Upper lobe of left lung (tissue), 4 donors: ENCODE measurements at regions not wholly inside any gene's neighbourhood (a gene's known extent, or its start where the extent isn't known, plus 50 kb on each side); places are given as distances from the start of the nearest gene placed in this dataset.

ENCODE experiments used
- CTCF ChIP-seq, 6 experiments: fragments of 450-650 bp in 4 of 6; fragments of 200-600 bp in 2 of 6; sonication (generic) in 2 of 6; IDR thresholded peaks; one replicate each; pipeline ENCODE4 v1.5.1; 2016 to 2019; ENCODE audit warnings: antibody characterized with exemption in 6 of 6
- EP300 ChIP-seq, 4 donors: sonication (generic); formaldehyde crosslinking; IDR thresholded peaks; one replicate each; pipeline ENCODE4 v1.5.1; 2017; ENCODE audit warnings: antibody characterized with exemption in 4 of 4, control low read depth in 2 of 4
- POLR2A ChIP-seq, 4 donors: fragments of 450-650 bp; IDR thresholded peaks; one replicate each; pipeline ENCODE4 v1.5.1; 2016 to 2017; ENCODE audit warnings: antibody characterized with exemption in 4 of 4, mild to moderate bottlenecking in 2 of 4
- POLR2AphosphoS5 ChIP-seq, 2 donors: sonication (generic); formaldehyde crosslinking; IDR thresholded peaks; one replicate each; pipeline ENCODE4 v1.5.1; 2017; ENCODE audit warnings: antibody characterized with exemption in 2 of 2

GRCh38 chr2:34107811-34108210, 508.7 kb upstream of the FAM98A start:
- TF ChIP-seq POLR2AphosphoS5 (IDR thresholded peaks at IDR 0.05) (no peak), POLR2A (IDR thresholded peaks at IDR 0.05) (no peak), CTCF (IDR thresholded peaks at IDR 0.05) (no peak), EP300 (IDR thresholded peaks at IDR 0.05) (no peak)
